Dermis microvascular lymphatic vessel endothelial cell (primary cell): ENCODE measurements at regions not wholly inside any gene's neighbourhood (a gene's known extent, or its start where the extent isn't known, plus 50 kb on each side); places are given as distances from the start of the nearest gene placed in this dataset.

Experiments
- DNase-seq, 2 donors: peaks; one replicate each; pipeline versions ENCODE4 v3.0.0 to v3.0.0-alpha.2; 2010; ENCODE audit warnings: low read depth in 2 of 2

DNA sequence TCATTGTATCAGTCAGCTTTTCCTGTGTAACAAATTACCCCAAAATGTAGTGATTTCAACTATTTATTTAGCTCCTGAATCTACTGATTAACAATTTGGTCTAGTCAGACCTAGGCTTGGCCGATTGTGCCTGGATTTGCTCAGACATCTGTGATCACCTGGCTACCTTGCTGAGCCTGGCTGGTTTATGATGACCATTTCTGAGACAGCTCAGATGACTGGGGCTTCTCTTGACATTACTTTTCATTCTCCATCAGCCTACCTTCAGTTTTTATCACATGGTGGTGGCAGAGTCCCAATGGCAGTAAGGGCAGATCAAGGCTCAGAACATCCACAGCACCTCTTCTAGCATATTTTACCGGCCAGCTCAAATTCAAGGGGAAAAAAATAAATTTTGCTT, 286.3 kb downstream of the BTG1 start:
- no peak for DNase-seq

DNA sequence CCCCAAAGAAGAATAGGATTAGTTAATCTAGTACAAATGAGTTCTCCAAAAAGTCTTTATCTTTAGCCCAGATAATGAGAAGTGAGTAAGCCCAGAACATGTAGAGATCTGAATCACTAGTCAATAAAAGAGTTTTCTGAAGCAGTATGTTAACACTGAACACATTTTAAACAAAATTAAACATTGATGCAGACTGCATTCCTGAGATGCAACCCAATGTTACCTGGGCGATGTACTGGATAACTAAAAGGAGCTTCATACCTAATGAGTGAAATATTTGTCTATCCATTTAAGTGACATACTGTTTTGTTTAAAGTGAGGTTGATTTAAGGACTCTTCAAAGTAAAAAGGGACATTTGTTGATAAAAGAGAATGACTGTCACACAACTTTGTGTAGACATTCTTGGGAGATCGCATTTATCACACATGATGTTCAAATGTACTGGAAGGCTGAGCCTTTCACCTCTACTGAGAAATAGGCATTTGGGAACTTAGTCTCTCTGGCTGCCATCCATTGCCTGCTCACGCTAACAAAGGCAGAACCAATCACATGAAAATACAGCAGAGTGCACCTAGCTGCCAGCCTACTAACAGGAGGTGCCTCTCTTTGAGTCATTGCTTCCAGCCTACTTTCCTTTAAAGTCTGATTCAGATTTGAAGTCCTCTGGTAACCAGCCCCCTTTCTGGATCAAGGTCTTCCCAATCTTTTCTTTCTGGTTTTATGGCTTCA, 287.7 kb downstream of the BTG1 start:
- DNase-seq: no peak

DNA sequence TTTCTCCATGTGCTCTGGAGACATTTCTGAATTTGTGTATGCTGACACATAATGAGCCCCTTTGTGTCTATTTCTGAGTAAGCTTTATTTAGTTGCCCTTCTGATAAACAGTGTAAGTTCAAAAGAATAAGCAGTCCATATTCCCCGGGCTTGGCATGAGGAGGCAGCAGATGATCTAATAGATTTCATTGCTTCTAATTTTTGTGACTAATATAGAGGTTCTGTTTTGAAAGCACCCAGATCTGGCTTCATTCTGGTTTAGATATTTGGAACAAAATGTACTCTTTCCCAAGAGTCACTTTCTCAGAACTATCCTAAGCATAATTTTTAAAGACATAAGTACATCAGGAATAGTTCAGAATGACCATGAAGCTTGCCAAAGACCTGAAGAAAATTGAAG, 290.9 kb downstream of the BTG1 start:
- DNase-seq: no peak

DNA sequence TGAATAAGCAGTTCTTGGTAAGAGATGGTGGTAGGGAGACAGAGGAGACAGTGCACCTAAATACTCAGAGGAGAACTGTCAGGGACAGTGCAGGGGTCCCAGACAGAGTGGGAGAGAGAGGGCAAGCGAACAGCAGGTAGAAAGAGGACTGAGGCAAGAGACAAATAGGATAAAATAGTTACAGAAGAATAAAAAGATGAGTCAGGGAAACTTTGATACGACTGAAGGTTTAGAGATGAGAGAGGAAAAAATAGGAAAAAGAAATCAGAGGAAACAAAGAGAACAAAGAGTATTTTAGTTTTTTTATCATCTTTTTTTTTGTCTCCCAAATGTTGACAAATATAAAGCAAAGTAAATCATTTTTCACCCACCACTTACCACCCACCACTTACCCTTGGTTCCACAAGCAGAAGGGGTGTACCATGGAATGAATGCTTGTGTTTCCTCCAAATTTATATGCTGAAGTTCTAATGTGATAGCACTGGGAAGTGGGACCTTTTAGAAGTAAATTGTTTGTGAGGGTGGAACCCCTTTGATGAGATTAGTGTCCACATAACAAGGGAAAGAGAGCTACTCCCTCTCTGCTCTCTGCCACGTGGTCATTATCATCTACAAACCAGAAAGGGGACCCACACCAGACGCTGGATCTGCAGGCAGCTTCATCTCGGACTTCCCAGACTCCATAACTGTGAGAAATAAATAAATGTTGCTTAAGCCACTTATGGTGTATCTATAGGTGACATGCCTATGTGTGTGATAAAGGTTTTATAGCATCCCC, 292.1 kb downstream of the BTG1 start:
- DNase-seq: no peak

DNA sequence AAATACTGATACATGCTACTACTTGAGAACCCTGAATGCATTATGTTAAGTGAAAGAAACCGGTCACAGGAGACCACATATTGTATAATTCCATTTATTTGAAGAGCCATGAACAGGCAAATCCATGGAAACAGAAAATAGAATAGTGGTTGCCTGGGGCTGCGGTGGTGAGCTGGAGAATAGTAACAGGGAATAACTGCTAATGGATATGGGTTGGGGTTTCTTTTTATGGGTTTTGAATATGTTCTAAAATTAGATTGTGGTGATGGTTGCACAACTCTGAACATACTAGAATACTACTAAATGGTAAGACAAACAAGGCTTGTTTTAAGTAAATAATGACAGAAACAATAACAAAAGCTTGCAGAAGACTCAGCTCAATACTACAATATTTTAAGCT, 293.0 kb downstream of the BTG1 start:
- DNase-seq: no peak

DNA sequence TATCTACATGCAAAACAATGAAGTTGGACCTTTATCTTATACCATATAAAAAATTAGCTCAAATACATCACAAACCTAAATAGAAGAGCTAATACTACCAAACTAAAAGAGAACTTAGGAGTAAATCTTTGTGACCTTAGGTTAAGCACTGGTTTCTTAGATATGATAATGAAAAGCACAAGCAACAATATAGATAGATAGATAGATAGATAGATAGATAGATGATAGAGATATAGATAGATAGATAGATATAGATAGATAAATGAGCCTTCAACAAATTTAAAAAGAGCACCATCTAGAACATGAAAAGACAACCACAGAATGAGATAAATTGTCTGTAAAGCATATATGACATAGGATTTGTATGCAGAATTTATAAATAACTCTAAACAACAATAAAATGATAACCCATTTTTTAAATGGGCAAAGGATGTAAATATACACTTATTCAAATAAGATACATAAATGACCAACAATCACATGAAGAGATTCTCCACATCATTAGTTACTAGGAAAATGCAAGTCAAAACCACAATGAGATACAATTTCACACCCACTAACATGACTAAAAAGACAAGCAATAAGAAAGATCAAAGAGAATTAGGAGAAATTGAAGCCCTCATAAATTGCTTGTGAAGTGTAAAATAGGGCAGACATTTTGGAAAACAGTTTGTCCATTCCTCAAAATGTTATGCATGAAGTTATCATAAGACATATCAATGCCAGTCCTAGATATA, 293.7 kb downstream of the BTG1 start:
- no peak for DNase-seq

DNA sequence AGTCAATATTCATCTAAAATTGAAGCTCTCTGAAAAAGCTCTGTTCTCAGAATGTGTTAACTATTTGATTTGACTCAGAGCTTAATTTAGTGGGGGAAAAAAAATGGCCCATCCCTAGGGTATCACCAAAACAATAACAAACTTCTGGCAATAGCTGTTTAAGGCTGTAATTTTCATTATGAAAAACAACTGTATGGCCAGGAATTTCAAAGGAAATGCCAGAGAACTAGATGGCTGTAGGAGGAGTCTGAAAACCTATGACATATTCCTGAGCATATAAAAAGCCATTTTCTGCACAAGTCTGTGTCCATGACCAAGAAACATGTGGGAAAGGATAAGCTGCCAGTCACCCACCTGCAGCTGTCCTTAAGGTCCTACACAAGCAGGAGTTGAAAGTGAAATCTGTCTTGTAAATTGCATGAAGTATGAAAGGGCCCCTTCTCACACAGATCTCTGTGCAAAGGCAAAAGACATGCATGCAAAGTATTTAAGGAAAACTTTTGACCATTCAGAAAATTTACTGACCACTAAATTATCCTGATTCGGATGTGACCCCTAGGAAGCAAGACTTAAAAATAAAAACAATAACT, 299.1 kb downstream of the BTG1 start:
- DNase-seq: peak in 1 of 2 donors; percentile 50

DNA sequence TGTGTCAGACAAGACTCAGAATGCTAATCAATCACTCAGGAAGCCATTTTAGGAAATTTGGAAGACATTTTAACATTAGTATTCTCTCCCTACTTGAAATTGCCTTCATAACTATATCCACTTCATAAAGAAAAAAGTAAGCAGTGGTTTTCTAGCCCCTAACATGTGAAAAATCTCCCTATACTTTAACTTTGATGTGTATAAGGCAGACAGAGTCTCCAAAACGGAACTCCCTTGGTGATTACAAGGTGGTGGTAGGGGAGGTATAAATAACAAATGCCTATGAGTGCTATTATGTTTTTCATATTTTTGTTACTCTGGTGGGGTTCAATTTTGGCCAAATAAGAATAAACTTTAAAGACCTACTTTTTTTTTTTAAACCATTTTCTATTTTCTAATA, 300.3 kb downstream of the BTG1 start:
- no peak for DNase-seq

DNA sequence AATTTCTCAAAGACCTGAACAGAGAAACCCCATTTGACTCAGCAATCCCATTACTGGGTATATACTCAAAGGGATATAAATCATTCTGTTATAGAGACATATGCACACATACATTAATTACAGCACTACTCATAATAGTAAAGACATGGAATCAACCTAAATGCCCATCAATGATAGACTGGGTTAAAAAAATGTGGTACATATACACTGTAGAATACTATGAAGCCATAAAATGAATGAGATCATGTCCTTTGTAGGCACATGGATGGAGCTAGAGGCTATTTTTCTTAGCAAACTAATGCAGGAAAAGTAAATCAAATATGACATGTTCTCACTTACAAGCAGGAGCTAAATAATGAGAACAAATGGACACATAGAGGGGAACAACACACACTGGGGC, 303.8 kb downstream of the BTG1 start:
- no peak for DNase-seq

DNA sequence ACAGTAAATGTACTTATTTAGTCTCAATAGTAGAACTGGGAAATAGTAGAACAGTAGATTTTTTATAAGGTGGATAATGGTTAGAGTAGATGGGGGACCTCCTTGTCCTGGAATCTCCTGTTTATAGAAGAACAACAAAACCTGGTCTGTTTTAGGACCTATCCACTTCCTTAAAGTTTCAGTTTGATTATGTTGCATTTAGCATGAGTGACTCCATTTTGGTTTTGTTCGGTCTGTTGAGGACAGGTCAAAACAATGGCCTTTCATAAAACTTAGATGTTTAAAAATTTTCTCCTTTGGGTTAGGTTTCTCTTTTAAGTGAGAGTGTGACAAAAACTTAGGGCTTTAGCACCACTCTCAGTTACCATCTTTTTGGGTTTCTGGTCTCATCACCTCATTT, 308.9 kb downstream of the BTG1 start:
- no peak for DNase-seq

DNA sequence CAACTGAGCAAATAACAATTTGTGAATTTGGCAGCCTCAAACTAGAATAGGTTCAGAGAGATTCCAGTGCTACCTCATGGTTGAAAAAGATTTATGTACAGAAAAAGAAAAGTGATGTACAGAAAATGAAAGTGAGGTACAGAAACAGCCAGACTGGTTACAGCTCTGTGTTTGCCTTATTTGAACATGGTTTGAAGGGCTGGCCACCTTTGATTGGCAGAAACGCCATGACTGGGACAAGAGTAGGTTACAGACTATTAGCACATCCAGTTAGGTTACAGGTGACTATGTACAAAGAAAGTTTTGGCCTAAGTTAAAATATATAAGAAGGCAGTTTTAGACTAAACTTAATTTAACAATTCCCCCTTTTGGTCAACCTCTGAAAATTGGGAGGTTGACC, 309.4 kb downstream of the BTG1 start:
- DNase-seq: no peak

DNA sequence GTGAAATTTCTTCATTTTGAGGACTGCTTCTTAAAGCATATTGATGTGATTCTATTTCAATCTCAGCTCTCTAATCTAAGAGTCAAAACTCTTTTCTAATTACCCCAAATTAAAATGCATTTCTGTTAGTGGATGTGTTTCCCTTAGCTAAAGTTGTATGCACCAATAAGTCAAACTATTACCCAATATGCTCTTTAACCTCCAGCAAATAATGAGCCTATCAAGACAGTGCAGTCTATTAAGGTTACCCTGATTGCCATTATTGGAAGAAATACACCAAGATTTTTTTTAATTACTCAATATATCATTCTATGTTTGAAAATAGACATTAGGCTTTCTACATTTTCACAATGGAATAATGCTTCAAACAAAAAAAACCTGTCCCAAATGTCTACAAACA, 310.0 kb downstream of the BTG1 start:
- DNase-seq: no peak

DNA sequence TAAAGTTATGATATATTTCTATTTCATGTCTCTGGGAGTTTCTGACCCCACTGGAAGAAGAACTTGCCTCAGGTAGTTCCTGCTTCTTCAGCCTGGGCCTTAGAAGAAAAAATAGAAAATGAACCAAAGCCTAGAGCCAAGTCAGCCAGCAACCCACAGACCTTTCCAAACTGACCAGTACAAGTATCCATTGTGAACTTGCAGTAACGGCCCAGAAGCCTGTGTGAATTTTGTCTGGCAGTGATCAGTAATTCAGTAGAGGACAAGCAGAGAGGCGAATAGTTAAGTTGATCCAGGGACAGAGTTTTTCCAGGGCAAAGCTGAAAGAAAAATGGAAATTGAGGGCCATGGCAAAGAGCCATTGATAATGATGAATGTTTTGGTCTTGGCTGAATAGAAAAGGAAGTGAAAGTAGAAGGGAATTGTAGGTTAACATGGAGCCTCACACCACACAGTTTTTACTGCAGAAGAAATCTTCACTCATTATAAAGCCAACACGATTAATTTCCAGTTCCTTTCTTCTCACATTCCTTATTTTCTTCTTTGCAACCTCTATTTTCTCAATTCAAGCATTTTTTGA, 311.8 kb downstream of the BTG1 start:
- peak in 1 of 2 donors; percentile 5 for DNase-seq

DNA sequence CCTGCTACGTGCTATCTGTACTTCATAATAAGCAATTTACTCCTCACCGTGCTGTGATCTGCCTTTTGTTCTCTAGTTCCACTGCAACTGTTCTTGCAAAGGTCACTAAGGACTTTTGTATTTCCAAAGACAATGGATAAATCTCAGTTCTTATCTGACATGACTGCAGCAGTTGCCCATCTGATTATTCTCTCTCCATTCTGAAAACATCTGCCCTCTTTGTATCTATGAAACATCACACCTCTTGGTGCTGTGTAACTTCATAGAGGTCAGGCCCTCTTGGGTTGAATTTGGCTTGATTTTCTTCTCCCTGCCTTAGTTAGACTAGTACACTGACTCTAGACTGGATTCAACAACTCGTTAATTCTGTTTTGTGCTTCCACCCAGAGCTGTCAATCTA, 319.6 kb downstream of the BTG1 start:
- DNase-seq: no peak

DNA sequence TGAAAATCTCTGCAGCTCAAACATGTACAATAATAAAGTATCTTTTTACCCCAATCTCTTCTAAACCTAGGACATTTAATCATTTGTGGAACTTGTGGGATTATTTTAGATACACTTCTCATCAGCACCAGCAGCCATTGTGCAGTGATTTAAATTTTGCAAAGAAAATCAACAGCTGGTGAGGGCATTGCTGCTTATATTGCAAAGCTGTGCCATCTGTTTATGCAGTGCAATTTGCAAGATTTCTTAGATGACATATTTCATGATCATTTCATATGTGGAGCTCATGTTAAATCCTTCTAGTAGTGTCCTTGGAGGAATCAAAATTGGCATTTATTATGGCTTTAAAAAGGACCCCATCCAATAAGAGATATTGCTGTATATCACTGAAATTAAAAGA, 320.7 kb downstream of the BTG1 start:
- no peak for DNase-seq

DNA sequence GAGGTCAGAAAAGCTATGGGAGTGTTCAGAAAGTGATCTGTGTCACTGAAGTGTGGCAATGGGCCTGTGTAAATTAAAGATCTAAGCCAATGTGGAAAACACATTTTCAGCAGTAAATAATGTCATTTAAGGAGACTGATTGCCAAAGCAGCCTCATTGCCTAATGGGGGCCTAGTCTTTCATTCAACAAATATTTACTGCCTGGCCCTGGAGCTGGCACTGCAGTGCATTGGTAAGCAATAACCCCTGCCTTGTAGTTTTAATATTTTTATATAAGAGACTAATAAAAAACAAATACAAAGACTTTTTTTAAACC, 326.6 kb downstream of the BTG1 start:
- no peak for DNase-seq

DNA sequence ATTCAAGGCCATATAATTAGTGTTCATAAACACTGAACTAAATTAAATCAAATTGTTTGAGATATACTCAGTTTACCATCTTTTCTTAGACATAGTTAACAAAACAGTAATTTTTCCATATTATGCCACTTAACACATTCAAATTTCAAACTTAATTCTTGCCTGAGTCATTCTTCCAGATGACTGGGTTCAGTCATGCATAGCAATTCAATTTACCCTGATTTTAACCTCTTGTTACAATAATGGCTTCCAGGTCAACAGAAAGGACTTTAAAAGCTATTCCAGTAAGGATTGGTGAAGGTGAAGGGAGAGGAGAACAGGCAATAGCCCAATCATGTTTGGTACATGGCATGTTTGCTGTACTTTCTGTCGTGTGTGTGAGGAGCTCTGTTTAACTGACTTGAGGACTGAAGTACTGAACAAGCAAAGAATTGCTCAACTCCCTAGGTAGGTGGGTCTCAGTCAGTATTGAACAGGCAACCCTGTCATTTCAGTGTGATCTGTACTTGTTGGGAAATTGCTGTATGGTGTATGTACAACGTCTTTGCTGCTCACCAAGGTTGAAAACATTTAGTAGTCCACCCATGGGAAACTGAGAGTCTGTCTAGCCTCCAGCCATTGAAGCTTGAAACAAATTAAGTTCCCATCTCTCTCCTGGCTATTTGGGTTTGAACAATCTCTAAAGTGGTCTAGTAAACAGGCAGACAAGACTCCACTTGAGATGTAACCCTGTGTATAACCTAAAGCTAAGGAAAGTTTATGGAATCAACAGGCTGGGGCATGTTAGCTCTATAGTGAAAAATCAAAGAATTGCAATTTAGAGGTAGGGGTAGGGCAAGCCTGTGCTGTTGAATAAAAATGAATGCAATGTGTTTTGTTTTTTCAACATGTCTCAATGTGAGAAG, 327.2 kb downstream of the BTG1 start:
- DNase-seq: no peak

DNA sequence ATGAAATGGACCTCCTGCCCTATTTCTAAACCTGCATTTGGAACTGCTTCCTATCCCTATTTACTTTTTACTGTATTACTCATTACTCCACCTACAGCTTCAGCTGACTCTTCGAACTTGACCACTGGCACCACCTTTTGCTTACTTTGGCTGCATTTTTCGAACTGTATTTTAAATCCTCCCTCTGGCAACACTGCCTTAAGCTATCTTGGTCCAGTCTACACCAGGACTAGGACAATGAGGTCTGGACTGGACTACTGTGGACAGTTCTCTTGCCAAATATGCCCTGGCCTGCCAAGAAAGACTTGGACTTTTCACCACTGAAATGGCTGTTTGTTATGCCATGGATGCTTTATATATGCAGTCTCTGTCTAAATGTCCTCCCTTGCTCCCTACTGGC, 328.1 kb downstream of the BTG1 start:
- peak; percentile 7 to 17 for DNase-seq

DNA sequence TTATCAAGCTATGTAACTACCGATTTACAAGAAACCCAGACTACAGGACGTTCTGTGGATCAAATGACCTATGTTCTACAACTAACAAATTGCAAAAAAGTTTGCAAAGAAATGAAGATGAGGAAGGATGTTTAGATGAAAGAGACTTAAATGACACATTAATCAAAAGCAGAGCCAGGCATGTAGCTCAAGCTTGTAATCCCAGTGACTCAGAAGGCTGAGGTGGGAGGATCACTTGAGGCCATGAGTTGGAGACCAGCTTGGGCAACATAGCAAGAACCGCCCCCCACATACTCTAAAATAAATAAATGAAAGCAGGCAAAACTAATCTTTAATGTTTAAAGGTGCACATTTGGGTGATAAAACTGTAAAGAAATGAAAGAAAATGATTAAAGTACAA, 331.9 kb downstream of the BTG1 start:
- DNase-seq: no peak

DNA sequence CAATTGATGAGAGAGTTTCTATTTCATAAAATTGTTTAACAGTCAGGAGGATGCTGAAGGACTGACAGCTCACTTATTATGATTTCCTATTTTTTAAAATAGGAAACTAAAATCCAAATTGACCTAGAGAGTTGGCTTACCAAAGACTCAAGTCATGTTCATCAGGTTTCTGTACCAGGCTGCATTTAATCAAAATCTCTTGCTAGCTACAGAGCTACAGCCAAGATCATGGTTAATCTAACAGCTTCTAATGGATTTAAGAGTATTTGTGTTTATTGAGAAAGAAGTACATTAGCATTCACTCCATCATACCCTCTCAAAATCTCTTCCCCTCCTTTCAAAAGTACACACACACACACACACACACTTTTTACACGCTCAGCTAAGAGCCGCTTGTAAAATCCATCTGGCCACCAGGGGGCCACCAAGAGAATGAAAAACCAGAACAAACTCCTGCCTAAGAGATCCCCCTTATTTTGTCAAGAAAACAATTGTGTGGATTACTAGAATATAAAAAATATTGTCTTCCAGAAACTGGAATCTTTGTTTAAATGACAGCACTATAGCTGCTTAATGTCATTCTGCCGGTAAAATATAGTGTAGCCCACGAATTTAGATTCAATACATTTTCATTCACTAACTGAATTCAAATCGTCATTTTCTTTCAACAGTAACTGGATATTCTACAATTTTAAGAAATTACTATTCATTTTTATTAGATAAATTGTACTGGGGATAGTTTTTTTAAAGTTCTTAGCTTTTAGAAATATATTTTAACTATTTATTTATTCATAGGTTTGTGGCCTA, 334.0 kb downstream of the BTG1 start:
- peak; percentile 47 to 76 for DNase-seq
